ENCODE measurements at regions not wholly inside any gene's neighbourhood (a gene's known extent, or its start where the extent isn't known, plus 50 kb on each side); places are given as distances from the start of the nearest gene placed in this dataset.
"Not testable (repeated sequence)": the region's sequence is repeated elsewhere in the genome, so short reads cannot be mapped to it uniquely, and the experiment has no call there.

DNA sequence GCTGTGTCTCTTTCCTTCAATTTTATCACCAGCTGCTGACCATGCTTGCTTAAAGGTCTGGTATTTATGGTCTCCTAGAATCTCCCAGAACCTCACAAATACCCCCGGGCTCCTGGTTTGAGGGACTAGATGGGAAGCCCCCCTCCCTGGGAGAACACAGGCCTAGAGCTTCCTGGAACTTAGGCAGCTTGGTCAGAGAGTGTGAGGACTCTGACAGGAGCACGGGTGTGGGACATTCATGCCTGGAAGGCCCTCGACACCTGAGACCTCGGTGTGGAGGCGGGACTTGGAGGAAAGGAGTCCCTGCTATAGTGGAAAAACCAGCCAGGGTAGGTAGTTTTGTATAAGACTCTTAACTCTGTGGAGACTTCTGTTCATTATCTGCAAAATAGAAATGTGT, 211.5 kb upstream of the PLGLB2 start:
- TF ChIP-seq CTCF (IDR thresholded peaks at IDR 0.05; ENCODE audit: extremely low read depth in 1 of 2, insufficient read depth in 1 of 2, low read depth in 1 of 2, low read length in 2 of 2); POLR2A (IDR thresholded peaks at IDR 0.05; ENCODE audit: low read depth, low read length); FOS (IDR thresholded peaks at IDR 0.05; ENCODE audit: borderline replicate concordance, insufficient read depth, low read length); EZH2 (IDR thresholded peaks at IDR 0.05; ENCODE audit: borderline replicate concordance, low read depth, low read length, severe bottlenecking): not testable (repeated sequence)
- TF ChIP-seq, protein P1, sequence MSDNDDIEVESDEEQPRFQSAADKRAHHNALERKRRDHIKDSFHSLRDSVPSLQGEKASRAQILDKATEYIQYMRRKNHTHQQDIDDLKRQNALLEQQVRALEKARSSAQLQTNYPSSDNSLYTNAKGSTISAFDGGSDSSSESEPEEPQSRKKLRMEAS (IDR thresholded peaks at IDR 0.05; ENCODE audit: insufficient read depth, insufficient read length): not testable (repeated sequence)
